SJSA1 (cell line): ENCODE measurements at regions not wholly inside any gene's neighbourhood (a gene's known extent, or its start where the extent isn't known, plus 50 kb on each side); places are given as distances from the start of the nearest gene placed in this dataset.

Experiments
- DNase-seq, 2 experiments: peaks; one replicate each; pipeline ENCODE4 v3.0.0-alpha.2; 2015 to 2020; ENCODE audit warnings: low spot score in 2 of 2, low read depth in 1 of 2
- H3K27ac ChIP-seq: fragments of 250-450 bp; sonication (Bioruptor Pico); 2 replicates; pipeline ENCODE4 v1.5.1; 2020; ENCODE audit warnings: mild to moderate bottlenecking, moderate library complexity
- H3K27me3 ChIP-seq: fragments of 250-450 bp; sonication (Bioruptor Pico); replicated peaks from 2 replicates; pipeline ENCODE4 v1.5.1; 2020; ENCODE audit warnings: mild to moderate bottlenecking, moderate library complexity
- H3K36me3 ChIP-seq: fragments of 250-450 bp; sonication (Bioruptor Pico); 2 replicates; pipeline ENCODE4 v1.5.1; 2020; ENCODE audit warnings: mild to moderate bottlenecking
- H3K4me1 ChIP-seq: fragments of 250-450 bp; sonication (Bioruptor Pico); replicated peaks from 2 replicates; pipeline ENCODE4 v1.6.1; 2021; ENCODE audit warnings: mild to moderate bottlenecking
- H3K4me3 ChIP-seq: fragments of 250-450 bp; sonication (Bioruptor Pico); 2 replicates; pipeline ENCODE4 v1.5.1; 2020; ENCODE audit warnings: mild to moderate bottlenecking
- H3K9me3 ChIP-seq: fragments of 250-450 bp; sonication (Bioruptor Pico); replicated peaks from 2 replicates; pipeline ENCODE4 v1.5.1; 2020; ENCODE audit warnings: mild to moderate bottlenecking

DNA sequence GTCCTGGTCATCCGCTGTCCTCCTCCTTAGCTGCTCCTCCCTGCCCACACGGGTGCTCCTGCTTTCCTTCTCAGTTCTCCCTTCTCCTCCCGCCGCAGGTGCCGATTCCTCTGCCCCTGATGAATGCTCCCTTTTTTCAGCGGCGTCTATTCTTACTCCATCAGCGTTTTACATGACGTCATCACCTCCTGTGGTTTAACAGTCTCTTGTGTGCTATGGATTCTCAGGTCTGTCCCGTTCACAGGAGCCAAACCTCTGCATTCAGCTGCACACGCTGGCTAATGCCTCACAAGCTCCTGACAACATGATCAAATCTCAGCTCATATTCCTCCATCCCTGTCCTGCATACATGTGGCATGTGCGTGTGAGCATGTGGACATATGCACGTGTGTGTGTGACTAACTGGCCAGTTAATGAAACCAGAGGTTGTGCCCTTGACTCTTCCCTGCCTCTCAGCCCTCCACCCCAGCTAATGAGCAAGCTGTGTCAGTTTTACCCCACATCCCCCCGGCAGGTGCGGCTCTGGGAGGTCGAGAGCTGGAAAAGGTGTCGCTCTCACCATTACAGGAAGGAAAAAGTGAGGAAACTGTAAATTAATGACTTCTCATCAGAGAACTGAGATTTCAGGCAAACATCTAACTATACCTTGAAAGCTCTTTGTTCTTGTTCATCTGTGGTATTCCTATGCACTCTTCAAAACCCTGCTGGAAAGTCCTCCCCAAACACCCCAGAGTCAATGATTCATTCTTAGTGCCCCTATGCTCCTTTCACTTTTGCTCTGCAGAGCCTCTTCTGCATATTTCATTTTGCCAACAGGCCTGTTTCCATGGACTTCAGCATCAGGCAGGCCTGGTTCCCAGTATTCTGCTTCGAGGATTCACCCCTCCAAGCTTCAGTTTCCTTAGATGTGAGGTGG, 163.1 kb downstream of the TTLL2 start:
- H3K27me3 ChIP-seq: no peaks in the 10 kb centered on the region
- DNase-seq: no peak
- H3K4me3 ChIP-seq: no peak overlapping the region
- H3K4me1 ChIP-seq: no peaks in the 10 kb centered on the region
- H3K27ac ChIP-seq: no peak overlapping the region
- H3K9me3 ChIP-seq: no peaks in the 10 kb centered on the region
- no peaks in the 10 kb centered on the region for H3K36me3 ChIP-seq

DNA sequence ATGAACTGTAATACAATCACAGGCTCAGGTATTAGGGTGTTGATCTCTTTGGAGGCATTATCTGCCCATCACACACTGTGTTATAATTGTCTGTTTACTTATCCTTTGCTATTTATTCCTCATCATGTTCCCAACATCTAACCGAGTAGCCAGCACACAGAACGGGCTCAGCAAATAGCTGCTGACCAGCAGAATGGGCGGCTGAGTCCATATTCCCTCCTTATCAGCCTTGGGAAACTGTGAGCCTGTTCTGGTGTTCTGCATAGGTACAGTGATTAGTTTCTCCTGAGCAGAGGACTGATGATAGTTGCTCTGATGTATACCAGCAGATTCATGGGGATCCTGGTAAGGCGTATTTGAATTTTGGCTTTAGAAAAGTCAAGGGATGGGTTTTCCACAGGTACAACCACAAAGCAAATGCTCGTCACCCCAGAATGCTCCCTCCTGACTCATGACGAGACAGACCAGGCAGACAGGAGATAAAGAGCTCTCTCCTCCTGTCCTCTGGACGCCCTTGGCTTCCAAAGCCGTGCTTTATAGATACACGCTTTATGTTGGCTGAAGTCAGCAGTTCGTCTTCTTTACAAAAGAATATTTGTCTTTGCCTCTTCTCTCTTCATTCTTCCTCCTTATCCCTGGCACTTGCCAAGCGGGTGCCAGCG, 166.7 kb downstream of the TTLL2 start:
- DNase-seq: no peak
- H3K27ac ChIP-seq: no peak overlapping the region
- H3K4me3 ChIP-seq: no peak overlapping the region
- H3K36me3 ChIP-seq: no peaks in the 10 kb centered on the region
- H3K27me3 ChIP-seq: no peaks in the 10 kb centered on the region
- H3K4me1 ChIP-seq: peaks cover 13% of the 10 kb centered on the region
- no peaks in the 10 kb centered on the region for H3K9me3 ChIP-seq

DNA sequence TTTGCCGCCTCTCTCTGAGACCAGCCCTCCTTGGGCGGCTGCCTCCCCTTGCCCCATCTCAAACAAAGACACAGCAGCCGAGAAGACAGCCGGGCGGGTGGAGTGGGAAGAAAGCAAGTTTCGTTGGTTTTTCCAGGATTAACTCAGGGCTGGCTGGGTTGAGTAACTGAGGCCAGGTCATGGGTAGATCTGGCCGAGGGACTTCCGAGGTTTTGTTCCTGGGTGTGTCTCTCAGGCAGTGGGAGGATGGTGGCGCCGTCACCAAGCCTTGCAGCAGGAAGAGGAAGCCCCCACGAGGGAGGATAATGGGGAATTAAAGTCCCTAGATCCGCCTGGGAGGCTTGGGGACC, 167.2 kb downstream of the TTLL2 start:
- no peak overlapping the region for H3K4me3 ChIP-seq
- peaks cover 18% of the 10 kb centered on the region for H3K4me1 ChIP-seq
- DNase-seq: no peak
- H3K36me3 ChIP-seq: no peaks in the 10 kb centered on the region
- H3K27ac ChIP-seq: no peak overlapping the region
- no peaks in the 10 kb centered on the region for H3K9me3 ChIP-seq
- H3K27me3 ChIP-seq: no peaks in the 10 kb centered on the region

DNA sequence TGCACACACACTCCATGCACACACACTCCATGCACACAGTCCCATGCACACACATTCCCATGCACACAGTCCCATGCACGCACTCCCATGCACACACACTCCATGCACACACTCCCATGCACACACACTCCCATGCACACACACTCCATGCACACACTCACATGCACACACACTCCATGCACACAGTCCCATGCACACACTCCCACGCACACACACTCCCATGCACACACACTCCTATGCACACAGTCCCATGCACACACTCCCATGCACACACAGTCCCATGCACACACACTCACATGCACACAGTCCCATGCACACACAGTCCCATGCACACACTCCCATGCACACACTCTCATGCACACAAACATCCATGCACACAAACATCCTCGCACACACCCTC, 168.4 kb downstream of the TTLL2 start:
- Histone ChIP-seq H3K36me3 (no peaks in the 10 kb centered on the region), H3K27ac (no peak overlapping the region), H3K4me1 (peaks cover 26% of the 10 kb centered on the region), H3K9me3 (no peaks in the 10 kb centered on the region), H3K27me3 (no peaks in the 10 kb centered on the region), H3K4me3 (no peak overlapping the region)
- DNase-seq: no peak

DNA sequence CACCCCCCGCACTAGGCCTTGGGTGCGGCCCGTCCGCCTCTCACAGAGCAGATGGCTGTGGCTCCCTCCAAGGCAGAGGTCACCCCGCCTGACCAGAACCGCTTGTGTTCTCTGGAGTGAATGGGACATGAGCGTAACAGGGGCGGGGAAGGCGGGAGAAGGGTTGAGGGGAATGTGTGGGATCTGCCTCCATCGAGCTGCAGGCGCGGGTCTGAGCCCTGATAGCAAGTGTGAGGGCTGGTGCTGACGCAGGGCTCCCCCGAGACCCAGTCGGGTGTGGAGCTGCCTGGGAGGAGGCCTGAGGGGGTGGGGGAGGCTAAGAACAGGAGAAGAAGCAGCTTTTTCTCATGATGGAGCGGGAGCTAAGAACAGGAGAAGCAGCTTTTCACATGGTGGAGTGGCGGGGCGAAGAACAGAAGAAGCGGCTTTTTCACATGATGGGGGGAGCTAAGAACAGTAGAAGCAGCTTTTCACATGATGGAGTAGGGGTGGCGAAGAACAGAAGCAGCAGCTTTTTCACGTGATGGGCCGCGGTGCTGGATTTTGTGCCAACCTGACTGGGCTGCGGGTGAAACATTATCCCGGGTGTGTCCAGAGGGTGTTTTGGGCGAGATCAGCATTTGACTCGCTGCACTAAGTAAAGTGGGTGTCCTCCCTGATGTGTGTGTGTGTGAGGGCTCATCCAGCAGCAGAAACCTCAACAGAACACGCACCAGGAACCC, 169.3 kb downstream of the TTLL2 start:
- peaks cover 26% of the 10 kb centered on the region for H3K4me1 ChIP-seq
- no peaks in the 10 kb centered on the region for H3K36me3 ChIP-seq
- no peaks in the 10 kb centered on the region for H3K9me3 ChIP-seq
- no peaks in the 10 kb centered on the region for H3K27me3 ChIP-seq
- no peak overlapping the region for H3K4me3 ChIP-seq
- H3K27ac ChIP-seq: no peak overlapping the region
- DNase-seq: no peak

DNA sequence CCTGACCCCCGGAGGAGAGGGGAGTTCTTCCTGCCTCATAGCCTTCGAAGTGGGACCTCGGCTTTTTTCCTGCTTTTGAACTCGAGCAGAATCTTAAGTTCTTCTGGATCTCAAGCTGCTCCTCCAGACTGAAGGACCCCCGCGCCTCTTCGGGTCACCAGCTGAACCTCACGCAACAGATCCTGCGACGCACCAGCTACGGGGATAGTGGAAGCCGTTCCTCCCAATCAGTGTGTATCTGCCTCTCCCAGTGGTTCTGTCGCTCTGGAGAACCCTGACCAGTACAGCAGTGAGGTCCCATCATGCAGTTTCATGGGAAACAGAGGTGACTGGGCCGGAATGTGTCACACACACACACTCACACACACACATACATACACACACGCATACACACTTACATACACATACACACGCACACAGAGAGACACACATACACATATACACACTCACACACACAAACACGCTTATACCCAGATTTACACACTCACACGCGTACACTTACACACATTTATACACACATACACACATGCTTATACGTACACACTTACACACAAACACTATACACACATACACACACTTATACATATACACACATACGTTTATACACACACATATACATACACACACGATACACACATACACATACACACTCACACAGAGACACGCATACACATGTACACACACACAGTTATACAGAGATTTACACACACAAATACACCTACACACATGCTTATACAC, 170.0 kb downstream of the TTLL2 start:
- H3K36me3 ChIP-seq: no peaks in the 10 kb centered on the region
- no peaks in the 10 kb centered on the region for H3K27me3 ChIP-seq
- no peak overlapping the region for H3K4me3 ChIP-seq
- peaks cover 26% of the 10 kb centered on the region for H3K4me1 ChIP-seq
- H3K27ac ChIP-seq: no peak overlapping the region
- DNase-seq: no peak
- H3K9me3 ChIP-seq: no peaks in the 10 kb centered on the region

DNA sequence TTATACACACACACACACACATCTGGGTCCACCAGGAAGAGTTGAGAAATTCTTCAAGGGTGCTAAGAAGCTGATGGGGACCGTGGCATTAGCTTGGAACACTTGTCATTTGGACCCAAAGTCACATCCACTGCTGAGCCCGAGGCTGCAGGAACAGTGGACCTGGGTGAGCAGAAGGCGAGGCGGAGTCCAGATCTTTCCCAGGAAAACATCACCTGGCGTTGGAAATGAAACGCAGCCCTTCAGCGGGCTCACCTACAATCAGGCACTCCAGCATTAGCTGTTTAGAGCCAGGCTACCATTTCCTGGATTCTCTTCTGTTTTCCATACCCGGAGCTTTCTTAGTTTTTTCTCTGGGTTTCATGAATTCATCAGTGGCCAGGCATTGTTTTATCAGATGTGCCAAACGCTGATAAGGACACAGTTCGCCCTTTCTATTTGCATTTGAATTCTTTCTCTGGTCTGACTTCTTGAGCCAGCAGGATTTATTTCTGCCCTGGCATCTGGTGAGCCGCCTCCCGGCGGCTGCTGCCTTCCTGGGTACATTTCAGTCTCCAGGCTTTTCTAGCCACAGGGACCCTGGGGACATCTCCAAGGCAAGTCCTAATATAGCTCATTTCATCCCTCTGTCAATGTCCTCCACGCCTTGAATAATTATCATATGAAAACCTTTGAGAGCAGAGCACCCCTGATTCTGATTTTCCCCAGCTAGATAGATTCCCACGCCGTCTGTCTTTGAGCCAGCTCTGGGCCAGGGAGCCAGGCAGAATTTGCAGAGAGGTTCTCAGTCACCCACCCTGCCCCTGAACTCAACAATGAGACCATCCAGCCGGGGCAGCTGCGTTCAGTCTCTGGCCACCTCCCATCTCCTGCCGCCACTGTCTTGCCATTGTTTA, 170.9 kb downstream of the TTLL2 start:
- Histone ChIP-seq H3K9me3 (no peaks in the 10 kb centered on the region), H3K4me3 (no peak overlapping the region), H3K4me1 (peaks cover 26% of the 10 kb centered on the region), H3K36me3 (no peaks in the 10 kb centered on the region), H3K27me3 (no peaks in the 10 kb centered on the region), H3K27ac (no peak overlapping the region)
- DNase-seq: no peak

DNA sequence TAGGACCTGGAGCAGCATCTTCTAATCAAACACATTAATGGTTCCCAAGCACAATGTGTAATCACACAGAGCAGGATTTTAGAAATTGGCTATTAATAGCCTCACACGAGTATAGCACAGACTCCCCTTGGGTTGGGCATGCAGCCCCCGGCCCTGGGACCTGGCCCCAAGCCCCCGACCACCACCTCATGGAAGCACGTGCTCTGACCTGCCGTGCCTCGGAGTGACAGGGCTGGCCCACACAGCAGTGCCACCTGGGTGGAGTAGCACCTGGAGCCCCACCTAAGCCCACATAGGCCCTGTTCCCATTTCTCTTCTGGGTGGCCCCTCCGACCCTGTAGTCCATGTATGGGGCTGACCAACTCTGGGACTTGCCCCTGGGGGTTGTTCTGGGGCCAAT, 171.8 kb downstream of the TTLL2 start:
- Histone ChIP-seq H3K27me3 (no peaks in the 10 kb centered on the region), H3K36me3 (no peaks in the 10 kb centered on the region), H3K4me3 (no peak overlapping the region), H3K27ac (no peak overlapping the region), H3K4me1 (peaks cover 26% of the 10 kb centered on the region), H3K9me3 (no peaks in the 10 kb centered on the region)
- no peak for DNase-seq

DNA sequence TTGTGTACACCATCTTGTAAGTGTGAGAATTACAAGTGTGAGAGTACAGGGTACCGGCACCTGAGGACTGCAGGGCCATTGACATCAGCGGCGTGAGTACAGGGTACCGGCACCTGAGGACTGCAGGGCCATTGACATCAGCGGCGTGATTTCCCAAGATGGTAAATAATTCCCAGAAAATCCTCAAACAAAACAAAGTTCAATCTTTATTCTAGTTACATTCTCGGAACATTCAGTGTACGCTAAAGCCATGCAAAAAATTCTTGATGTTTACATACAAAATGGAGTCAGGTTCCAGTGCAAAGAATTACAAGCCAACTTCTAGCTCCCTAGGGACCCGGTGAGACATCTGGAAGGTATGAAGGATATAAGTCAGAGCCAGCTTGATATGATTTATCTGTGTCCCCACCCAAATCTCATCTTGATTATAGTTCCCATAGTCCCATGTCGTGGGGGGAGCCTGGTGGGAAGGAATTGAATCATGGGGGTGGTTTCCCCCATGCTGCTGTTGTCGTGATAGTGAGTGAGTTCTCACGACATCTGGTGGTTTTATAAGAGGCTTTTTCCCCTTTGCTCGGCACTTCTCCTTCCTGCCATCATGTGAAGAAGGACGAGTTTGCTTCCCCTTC, 172.7 kb downstream of the TTLL2 start:
- no peaks in the 10 kb centered on the region for H3K27me3 ChIP-seq
- DNase-seq: peak in 1 of 2 experiments; percentile 18
- H3K4me3 ChIP-seq: no peak overlapping the region
- H3K36me3 ChIP-seq: no peaks in the 10 kb centered on the region
- H3K4me1 ChIP-seq: peaks cover 26% of the 10 kb centered on the region
- no peak overlapping the region for H3K27ac ChIP-seq
- H3K9me3 ChIP-seq: no peaks in the 10 kb centered on the region

DNA sequence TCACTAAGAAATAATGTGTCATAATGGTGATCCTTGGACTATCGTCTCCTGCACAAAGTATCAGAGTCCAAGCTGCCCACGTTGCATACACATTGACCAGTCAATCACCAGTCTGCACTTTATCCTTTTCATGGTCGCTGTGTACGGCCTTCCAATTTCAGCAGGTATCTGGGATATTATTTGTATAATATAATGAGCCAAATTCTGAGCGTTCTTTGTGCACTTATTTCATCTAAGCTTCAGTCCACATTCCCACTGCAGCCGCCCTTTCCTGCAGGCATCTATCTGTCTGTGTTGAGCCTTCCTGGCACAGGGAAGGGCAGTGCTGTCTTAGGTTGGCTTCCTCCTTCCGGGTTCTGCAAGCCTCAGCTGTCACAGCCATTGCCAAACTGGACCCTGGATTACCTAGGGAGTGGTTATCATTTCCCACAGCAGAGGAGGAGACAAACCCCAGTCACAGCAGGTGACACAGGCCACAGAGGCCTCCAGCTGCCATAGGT, 174.3 kb downstream of the TTLL2 start:
- Histone ChIP-seq H3K27ac (no peak overlapping the region), H3K36me3 (no peaks in the 10 kb centered on the region), H3K4me3 (no peak overlapping the region), H3K9me3 (no peaks in the 10 kb centered on the region), H3K27me3 (no peaks in the 10 kb centered on the region), H3K4me1 (peaks cover 26% of the 10 kb centered on the region)
- no peak for DNase-seq

DNA sequence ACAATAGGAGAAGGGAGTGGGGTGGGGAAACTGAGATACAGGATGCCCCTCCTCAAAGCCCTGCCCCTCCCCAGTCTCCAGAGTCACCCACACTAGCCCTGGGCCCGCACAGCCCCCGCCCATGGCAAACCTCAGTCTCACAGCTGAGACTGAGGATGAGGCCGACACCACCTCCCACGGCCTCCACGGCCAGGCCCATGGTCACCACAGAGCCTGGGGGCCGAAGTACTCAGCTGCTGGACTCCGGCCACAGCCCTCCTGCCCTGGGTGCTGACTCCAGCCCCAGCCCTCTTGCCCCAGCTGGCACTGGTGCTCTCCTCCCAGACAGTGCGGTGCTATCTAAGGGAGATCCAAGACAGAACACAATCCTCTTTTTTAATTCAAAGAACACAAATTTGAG, 176.1 kb downstream of the TTLL2 start:
- no peak for DNase-seq
- H3K4me3 ChIP-seq: no peak overlapping the region
- no peaks in the 10 kb centered on the region for H3K36me3 ChIP-seq
- no peaks in the 10 kb centered on the region for H3K9me3 ChIP-seq
- no peak overlapping the region for H3K27ac ChIP-seq
- peaks cover 19% of the 10 kb centered on the region for H3K4me1 ChIP-seq
- no peaks in the 10 kb centered on the region for H3K27me3 ChIP-seq

DNA sequence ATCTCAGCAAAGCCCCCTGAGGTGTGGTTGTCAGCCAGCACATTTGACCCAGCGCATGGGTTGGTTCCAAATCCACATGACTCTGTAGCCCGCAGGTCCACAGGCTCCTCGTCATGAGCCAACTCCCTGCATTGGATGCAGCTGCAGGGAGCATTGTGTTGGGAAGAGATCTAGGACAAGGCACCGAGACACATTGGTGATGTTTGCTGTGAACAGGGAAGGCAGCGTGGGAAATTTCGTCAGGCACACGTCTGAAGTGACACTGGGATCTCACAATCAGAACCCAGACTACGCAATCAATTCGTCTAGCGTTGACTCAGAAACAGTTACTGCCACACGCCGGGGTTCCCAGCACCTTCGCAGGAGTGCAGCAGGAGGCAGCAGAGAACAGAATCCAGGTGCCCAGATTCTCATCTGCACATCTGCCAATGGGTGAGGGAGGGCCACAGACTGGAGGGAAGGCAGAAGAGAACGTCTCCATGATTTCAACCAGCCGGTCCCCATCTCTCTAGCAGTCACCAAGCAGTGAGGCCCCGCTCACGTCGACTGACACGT, 177.0 kb downstream of the TTLL2 start:
- Histone ChIP-seq H3K9me3 (no peaks in the 10 kb centered on the region), H3K36me3 (no peaks in the 10 kb centered on the region), H3K4me1 (peaks cover 10% of the 10 kb centered on the region), H3K4me3 (no peak overlapping the region), H3K27ac (no peak overlapping the region), H3K27me3 (no peaks in the 10 kb centered on the region)
- no peak for DNase-seq
